ENCODE measurements at regions not wholly inside any gene's neighbourhood (a gene's known extent, or its start where the extent isn't known, plus 50 kb on each side); places are given as distances from the start of the nearest gene placed in this dataset.

GRCh38 chr11:70733327-70734325, 335.3 kb downstream of the CTTN start:
- no peak for DNase-seq

- DNase-seq = no peak
Observed at GRCh38 chr11:70734379-70734778, 336.1 kb downstream of the CTTN start.

- DNase-seq = no peak
Observed at GRCh38 chr11:70734911-70735310, 336.6 kb downstream of the CTTN start.

- DNase-seq = no peak
Observed at GRCh38 chr11:70735976-70736375, 337.6 kb downstream of the CTTN start.

- no peak for DNase-seq
Observed at GRCh38 chr11:70736461-70736860, 338.1 kb downstream of the CTTN start.

- no peak for DNase-seq
Observed at GRCh38 chr11:70736937-70737640, 338.8 kb downstream of the CTTN start.

- no peak for DNase-seq
Observed at GRCh38 chr11:70737816-70738630, 339.7 kb downstream of the CTTN start.

GRCh38 chr11:70738661-70739060, 340.3 kb downstream of the CTTN start:
- DNase-seq = no peak

- DNase-seq = no peak
Observed at GRCh38 chr11:70739091-70739490, 340.8 kb downstream of the CTTN start.

GRCh38 chr11:70739811-70740487, 341.6 kb downstream of the CTTN start:
- no peak for DNase-seq

GRCh38 chr11:70740488-70740851, 342.1 kb downstream of the CTTN start:
- no peak for DNase-seq

GRCh38 chr11:70741085-70741484, 342.8 kb downstream of the CTTN start:
- no peak for DNase-seq

GRCh38 chr11:70742553-70743291, 344.4 kb downstream of the CTTN start:
- DNase-seq = no peak

GRCh38 chr11:70743329-70743728, 345.0 kb downstream of the CTTN start:
- DNase-seq = no peak

- DNase-seq = no peak
Observed at GRCh38 chr11:70743941-70744351, 345.6 kb downstream of the CTTN start.

GRCh38 chr11:70744396-70745185, 346.3 kb downstream of the CTTN start:
- DNase-seq = no peak

GRCh38 chr11:70745451-70745850, 347.1 kb downstream of the CTTN start:
- no peak for DNase-seq

- no peak for DNase-seq
Observed at GRCh38 chr11:70745941-70746340, 347.6 kb downstream of the CTTN start.

- DNase-seq = no peak
Observed at GRCh38 chr11:70746351-70746750, 348.0 kb downstream of the CTTN start.

- DNase-seq = no peak
Observed at GRCh38 chr11:70747285-70747684, 349.0 kb downstream of the CTTN start.

GRCh38 chr11:70747921-70748320, 349.6 kb downstream of the CTTN start:
- DNase-seq = no peak

All from DMS153 (cell line).